B cell (primary cell): ENCODE measurements at regions not wholly inside any gene's neighbourhood (a gene's known extent, or its start where the extent isn't known, plus 50 kb on each side); places are given as distances from the start of the nearest gene placed in this dataset.

Source experiments
- ATAC-seq: fragments of 200-7000 bp; cut with Tn5 transposase; one replicate; pipeline ENCODE4 v1.10.0; 2021; ENCODE audit warnings: low read depth, mild to moderate bottlenecking, moderate number of reproducible peaks, moderate library complexity
- CTCF ChIA-PET: fragments of 350-600 bp; sonication (Branson Sonifier 250); formaldehyde crosslinking; loops from one replicate; lab custom pipeline; 2021; ENCODE audit warnings: antibody characterized with exemption, inconsistent platforms; lab: Charles Lee
- POLR2A ChIA-PET: fragments of 350-600 bp; sonication (Branson Sonifier 250); formaldehyde crosslinking; loops from one replicate; lab custom pipeline; 2021; ENCODE audit warnings: antibody characterized with exemption; lab: Charles Lee
- DNase-seq: peaks from one replicate; pipeline ENCODE4 v3.0.0; 2013
- H2AFZ ChIP-seq: 2 replicates; pipeline ENCODE4 v1.6.1; 2012; ENCODE audit warnings: mild to moderate bottlenecking, low read depth, low read length; ENCODE audit not compliant: insufficient read depth, poor library complexity, severe bottlenecking
- H3K27ac ChIP-seq, 2 donors: 1 replicate in 1 of 2; 2 replicates in 1 of 2; pipeline ENCODE4 v1.5.1; 2012 to 2013; ENCODE audit warnings: low read length in 2 of 2, mild to moderate bottlenecking in 2 of 2, moderate library complexity in 1 of 2
- H3K27me3 ChIP-seq, 4 experiments: fragments of 200-600 bp in 1 of 4; sonication (generic) in 1 of 4; replicated peaks in 1 of 4; 1 replicate in 2 of 4; 2 replicates in 2 of 4; pipeline versions ENCODE4 v1.6.1 to v1.7.0; 2013 to 2016; ENCODE audit warnings: low read length in 3 of 4, mild to moderate bottlenecking in 2 of 4, mixed read lengths in 1 of 4, moderate library complexity in 1 of 4; ENCODE audit not compliant: insufficient read depth in 4 of 4, control insufficient read depth in 3 of 4; ENCODE audit errors: control extremely low read depth in 1 of 4
- H3K36me3 ChIP-seq, 2 experiments: replicated peaks in 1 of 2; 1 replicate in 1 of 2; 2 replicates in 1 of 2; pipeline versions ENCODE4 v1.6.1 to v1.7.1; 2013; ENCODE audit warnings: low read length in 1 of 2; ENCODE audit not compliant: insufficient read depth in 2 of 2, control insufficient read depth in 1 of 2; ENCODE audit errors: control extremely low read depth in 1 of 2, extremely low read depth in 1 of 2
- H3K4me1 ChIP-seq, 2 donors: fragments of 200-600 bp in 1 of 2; sonication (generic) in 1 of 2; 1 replicate in 1 of 2; 2 replicates in 1 of 2; pipeline versions ENCODE4 v1.5.1 to v1.6.1; 2013 to 2017; ENCODE audit warnings: low read length in 2 of 2; ENCODE audit not compliant: control insufficient read depth in 2 of 2, insufficient read depth in 2 of 2
- H3K4me2 ChIP-seq: replicated peaks from 2 replicates; pipeline ENCODE3; 2012; ENCODE audit warnings: mild to moderate bottlenecking, low read depth, low read length; ENCODE audit not compliant: poor library complexity, severe bottlenecking
- H3K4me3 ChIP-seq, 5 experiments: fragments of 200-600 bp in 1 of 5; sonication (generic) in 1 of 5; 1 replicate in 3 of 5; 2 replicates in 2 of 5; pipeline versions ENCODE4 v1.5.1 to v1.7.0; 2011 to 2016; ENCODE audit warnings: low read length in 4 of 5, mild to moderate bottlenecking in 4 of 5, low read depth in 2 of 5, control low read depth in 1 of 5, moderate library complexity in 1 of 5; ENCODE audit not compliant: insufficient read depth in 1 of 5; ENCODE audit errors: control extremely low read depth in 1 of 5, extremely low read depth in 1 of 5
- H3K79me2 ChIP-seq: fragments of 200-600 bp; sonication (generic); one replicate; pipeline ENCODE4 v1.6.0; 2016; ENCODE audit warnings: low read length; ENCODE audit not compliant: control insufficient read depth, insufficient read depth
- H3K9ac ChIP-seq: fragments of 200-600 bp; sonication (generic); 2 replicates; pipeline ENCODE4 v1.6.1; 2017; ENCODE audit warnings: mild to moderate bottlenecking, low read length, moderate library complexity
- H3K9me3 ChIP-seq, 3 donors: one replicate each; pipeline versions ENCODE4 v1.6.1 to v1.7.1; 2013; ENCODE audit warnings: low read length in 2 of 3; ENCODE audit not compliant: control insufficient read depth in 2 of 3, insufficient read depth in 1 of 3; ENCODE audit errors: control extremely low read depth in 1 of 3
- H4K20me1 ChIP-seq: 2 replicates; pipeline ENCODE4 v1.6.0; 2012; ENCODE audit warnings: mild to moderate bottlenecking, low read length; ENCODE audit not compliant: insufficient read depth, control insufficient read depth, poor library complexity, severe bottlenecking
- H3K27ac Mint-ChIP-seq: one replicate; pipeline ENCODE4 v1.8.0; 2021; ENCODE audit warnings: mixed read lengths
- H3K27me3 Mint-ChIP-seq: one replicate; pipeline ENCODE4 v1.8.0; 2021; ENCODE audit warnings: mixed read lengths
- H3K4me1 Mint-ChIP-seq: one replicate; pipeline ENCODE4 v1.8.0; 2021; ENCODE audit warnings: mixed read lengths
- H3K4me3 Mint-ChIP-seq: one replicate; pipeline ENCODE4 v1.8.0; 2021; ENCODE audit warnings: mixed read lengths
- H3K9me3 Mint-ChIP-seq: one replicate; pipeline ENCODE4 v1.8.0; 2022; ENCODE audit warnings: mixed read lengths; ENCODE audit not compliant: insufficient read depth
- EZH2 ChIP-seq: IDR thresholded peaks from 2 replicates; pipeline ENCODE4 v1.6.1; 2012; ENCODE audit warnings: borderline replicate concordance, low read depth, mild to moderate bottlenecking, moderate library complexity, low read length; ENCODE audit not compliant: insufficient read depth, poor library complexity, severe bottlenecking
- WGBS: methylation state at CpG from one replicate; pipeline ENCODE4 v1.1.5; 2013; ENCODE audit warnings: missing lambda C conversion rate; ENCODE audit not compliant: insufficient coverage; 5-methylcytosine and 5-hydroxymethylcytosine counted together
- intact Hi-C: fragments of 100-400 bp; cut with micrococcal nuclease; formaldehyde crosslinking; loops from one replicate; pipeline ENCODE4 v1.10.0; 2022
- TF ChIP-seq, protein P1 (sequence below): fragments of 200-600 bp; IDR thresholded peaks from one replicate; pipeline ENCODE4 v1.8.0; 2022; ENCODE audit warnings: antibody characterized with exemption, mild to moderate bottlenecking

- 94% methylated on average over 2 of the region's 3 CpGs for WGBS
- no peak overlapping the region for H3K27ac ChIP-seq
- CTCF ChIA-PET, result no interaction called here
- Mint-ChIP-seq H3K27me3 (no peaks in the 10 kb centered on the region), H3K4me1 (no peaks in the 10 kb centered on the region), H3K4me3 (no peak overlapping the region), H3K9me3 (peaks cover 5% of the 10 kb centered on the region), H3K27ac (no peak overlapping the region)
- no peak overlapping the region for H3K9ac ChIP-seq
- H3K79me2 ChIP-seq, result no peaks in the 10 kb centered on the region
- no peaks in the 10 kb centered on the region for H3K36me3 ChIP-seq
- POLR2A ChIA-PET, result no interaction called here
- H4K20me1 ChIP-seq, result no peaks in the 10 kb centered on the region
- no peak overlapping the region for H3K4me3 ChIP-seq
- H2AFZ ChIP-seq, result no peak overlapping the region
- intact Hi-C loops, result no loop called here
- no peaks in the 10 kb centered on the region for H3K27me3 ChIP-seq
- no peak overlapping the region for H3K4me2 ChIP-seq
- no peak for TF ChIP-seq EZH2
- no peak for DNase-seq
- H3K4me1 ChIP-seq, result no peaks in the 10 kb centered on the region
- ATAC-seq, result no peak
- H3K9me3 ChIP-seq, result peaks cover 0 to 5% (median 1%) of the 10 kb centered on the region in 3 donors
Measured at GRCh38 chr13:100845128-100845757, 170.6 kb upstream of the TMTC4 start.

DNA sequence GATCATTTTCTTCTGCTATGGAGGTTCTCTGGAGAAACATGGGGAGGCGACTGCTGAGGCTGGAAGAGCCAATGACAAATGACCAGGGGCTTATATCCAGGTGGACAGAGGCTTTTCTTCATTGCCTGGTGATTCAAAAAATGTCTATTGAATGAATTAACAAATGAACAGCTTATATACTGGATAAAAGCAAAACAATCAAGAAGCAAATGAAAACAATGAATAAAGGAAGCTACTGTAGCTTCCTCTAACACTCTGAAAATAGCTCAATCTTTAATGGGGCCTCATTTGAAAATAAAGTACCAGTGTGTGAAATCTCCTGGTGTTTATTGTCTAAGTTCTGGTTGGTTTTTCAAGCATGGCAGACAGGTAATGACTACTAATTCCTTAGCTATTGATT is 167.5 kb upstream of the TMTC4 start:
- Mint-ChIP-seq H3K27me3 (no peaks in the 10 kb centered on the region), H3K27ac (no peak overlapping the region), H3K4me3 (no peak overlapping the region), H3K9me3 (no peaks in the 10 kb centered on the region), H3K4me1 (no peaks in the 10 kb centered on the region)
- no peak overlapping the region for H3K27ac ChIP-seq
- intact Hi-C loops, result no loop called here
- H3K27me3 ChIP-seq, result no peaks in the 10 kb centered on the region
- no peak overlapping the region for H2AFZ ChIP-seq
- H3K9ac ChIP-seq, result no peak overlapping the region
- no peaks in the 10 kb centered on the region for H3K79me2 ChIP-seq
- TF ChIP-seq, protein P1, sequence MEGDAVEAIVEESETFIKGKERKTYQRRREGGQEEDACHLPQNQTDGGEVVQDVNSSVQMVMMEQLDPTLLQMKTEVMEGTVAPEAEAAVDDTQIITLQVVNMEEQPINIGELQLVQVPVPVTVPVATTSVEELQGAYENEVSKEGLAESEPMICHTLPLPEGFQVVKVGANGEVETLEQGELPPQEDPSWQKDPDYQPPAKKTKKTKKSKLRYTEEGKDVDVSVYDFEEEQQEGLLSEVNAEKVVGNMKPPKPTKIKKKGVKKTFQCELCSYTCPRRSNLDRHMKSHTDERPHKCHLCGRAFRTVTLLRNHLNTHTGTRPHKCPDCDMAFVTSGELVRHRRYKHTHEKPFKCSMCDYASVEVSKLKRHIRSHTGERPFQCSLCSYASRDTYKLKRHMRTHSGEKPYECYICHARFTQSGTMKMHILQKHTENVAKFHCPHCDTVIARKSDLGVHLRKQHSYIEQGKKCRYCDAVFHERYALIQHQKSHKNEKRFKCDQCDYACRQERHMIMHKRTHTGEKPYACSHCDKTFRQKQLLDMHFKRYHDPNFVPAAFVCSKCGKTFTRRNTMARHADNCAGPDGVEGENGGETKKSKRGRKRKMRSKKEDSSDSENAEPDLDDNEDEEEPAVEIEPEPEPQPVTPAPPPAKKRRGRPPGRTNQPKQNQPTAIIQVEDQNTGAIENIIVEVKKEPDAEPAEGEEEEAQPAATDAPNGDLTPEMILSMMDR, result no peak
- no peak for TF ChIP-seq EZH2
- no peak for ATAC-seq
- H3K9me3 ChIP-seq, result peaks cover 0 to 10% (median 1%) of the 10 kb centered on the region in 3 donors
- no peaks in the 10 kb centered on the region for H4K20me1 ChIP-seq
- CTCF ChIA-PET, result no interaction called here
- no peaks in the 10 kb centered on the region for H3K36me3 ChIP-seq
- no peak for DNase-seq
- POLR2A ChIA-PET, result no interaction called here
- H3K4me3 ChIP-seq, result no peak overlapping the region
- WGBS, result 80% methylated on average over 1 of the region's 1 CpG
- no peak overlapping the region for H3K4me2 ChIP-seq
- no peaks in the 10 kb centered on the region for H3K4me1 ChIP-seq
